ENCODE measurements at regions not wholly inside any gene's neighbourhood (a gene's known extent, or its start where the extent isn't known, plus 50 kb on each side); places are given as distances from the start of the nearest gene placed in this dataset.

- TF ChIP-seq TAF1 (IDR thresholded peaks at IDR 0.05; ENCODE audit: borderline replicate concordance, low read depth, low read length) (no peak), POLR2AphosphoS5 (IDR thresholded peaks at IDR 0.05; ENCODE audit: low read depth, low read length) (no peak)
These were observed 134.6 kb downstream of the TMEM121 start for GRCh38 chr14:105660816-105661531.
